HEK293 (cell line): ENCODE measurements at regions not wholly inside any gene's neighbourhood (a gene's known extent, or its start where the extent isn't known, plus 50 kb on each side); places are given as distances from the start of the nearest gene placed in this dataset.

Experiments
- CTCF ChIP-seq: fragments of 450-650 bp; formaldehyde crosslinking; IDR thresholded peaks from 2 replicates; pipeline ENCODE4 v1.5.1; 2016; ENCODE audit warnings: missing biosample characterization, missing genetic modification characterization
- FEZF1 ChIP-seq: fragments of 450-650 bp; formaldehyde crosslinking; IDR thresholded peaks from 2 replicates; pipeline ENCODE4 v1.5.1; 2016; ENCODE audit warnings: missing biosample characterization, missing genetic modification characterization
- HOXD13 ChIP-seq: sonication (generic); formaldehyde crosslinking; IDR thresholded peaks from 2 replicates; pipeline ENCODE4 v1.8.0; 2022; ENCODE audit warnings: missing genetic modification reagents, borderline replicate concordance
- KLF8 ChIP-seq: fragments of 450-650 bp; formaldehyde crosslinking; IDR thresholded peaks from 2 replicates; pipeline ENCODE4 v1.5.1; 2016; ENCODE audit warnings: missing biosample characterization, missing genetic modification characterization
- YY1 ChIP-seq: fragments of 450-650 bp; formaldehyde crosslinking; IDR thresholded peaks from 2 replicates; pipeline ENCODE4 v1.5.1; 2018; ENCODE audit warnings: missing biosample characterization, missing genetic modification characterization
- ZBTB10 ChIP-seq: fragments of 450-650 bp; formaldehyde crosslinking; IDR thresholded peaks from 2 replicates; pipeline ENCODE4 v1.5.1; 2016; ENCODE audit warnings: missing biosample characterization, missing genetic modification characterization
- ZNF184 ChIP-seq: fragments of 450-650 bp; IDR thresholded peaks from 2 replicates; pipeline ENCODE4 v1.5.1; 2018; ENCODE audit warnings: missing biosample characterization, mild to moderate bottlenecking, missing genetic modification characterization
- ZNF366 ChIP-seq: fragments of 450-650 bp; formaldehyde crosslinking; conservative IDR thresholded peaks from 2 replicates; pipeline ENCODE4 v1.5.1; 2016; ENCODE audit warnings: missing biosample characterization, missing genetic modification characterization
- ZNF830 ChIP-seq: fragments of 450-650 bp; IDR thresholded peaks from 2 replicates; pipeline ENCODE4 v1.5.0; 2018; ENCODE audit warnings: missing biosample characterization, missing genetic modification characterization, low read depth, mild to moderate bottlenecking, moderate library complexity

GRCh38 chr12:30830751-30831150 is 76.0 kb upstream of the CAPRIN2 start:
- TF ChIP-seq CTCF (tag by site-specific recombination) (no peak), YY1 (tag by site-specific recombination) (no peak), KLF8 (tag by site-specific recombination) (no peak), FEZF1 (tag by site-specific recombination) (no peak), ZNF184 (tag by site-specific recombination) (no peak), HOXD13 (no peak), ZNF366 (tag by site-specific recombination) (no peak), ZNF830 (tag by site-specific recombination) (no peak), ZBTB10 (no peak)
